ENCODE measurements at regions not wholly inside any gene's neighbourhood (a gene's known extent, or its start where the extent isn't known, plus 50 kb on each side); places are given as distances from the start of the nearest gene placed in this dataset.

- DNase-seq = no peak
Measured at GRCh38 chr10:118537623-118538022, 57.8 kb downstream of the PRLHR start.

- no peak for DNase-seq
Measured at GRCh38 chr10:118534136-118534535, 61.3 kb downstream of the PRLHR start.

GRCh38 chr10:118531105-118531852, 64.2 kb downstream of the PRLHR start:
- DNase-seq = peak; percentile 1 to 56

GRCh38 chr10:118528426-118528825, 67.0 kb downstream of the PRLHR start:
- no peak for DNase-seq

GRCh38 chr10:118523775-118524174, 71.7 kb downstream of the PRLHR start:
- DNase-seq = no peak

GRCh38 chr10:118522791-118523498, 72.5 kb downstream of the PRLHR start:
- no peak for DNase-seq

- DNase-seq = no peak
Measured at GRCh38 chr10:118521415-118522117, 73.9 kb downstream of the PRLHR start.

GRCh38 chr10:118520116-118520742, 75.2 kb downstream of the PRLHR start:
- DNase-seq = no peak

GRCh38 chr10:118518095-118518494, 77.4 kb downstream of the PRLHR start:
- no peak for DNase-seq

- DNase-seq = no peak
Measured at GRCh38 chr10:118516716-118517115, 78.7 kb downstream of the PRLHR start.

GRCh38 chr10:118513174-118513573, 82.3 kb downstream of the PRLHR start:
- no peak for DNase-seq

GRCh38 chr10:118511711-118512110, 83.7 kb downstream of the PRLHR start:
- no peak for DNase-seq

GRCh38 chr10:118508863-118509262, 86.6 kb downstream of the PRLHR start:
- DNase-seq = no peak

GRCh38 chr10:118508355-118508754, 87.1 kb downstream of the PRLHR start:
- DNase-seq = no peak

- no peak for DNase-seq
Measured at GRCh38 chr10:118506671-118507590, 88.5 kb downstream of the PRLHR start.

GRCh38 chr10:118505363-118505762, 90.1 kb downstream of the PRLHR start:
- DNase-seq = no peak

GRCh38 chr10:118504467-118505205, 90.8 kb downstream of the PRLHR start:
- DNase-seq = no peak

- DNase-seq = no peak
Measured at GRCh38 chr10:118504044-118504443, 91.4 kb downstream of the PRLHR start.

- DNase-seq = no peak
Measured at GRCh38 chr10:118503192-118503591, 92.3 kb downstream of the PRLHR start.

GRCh38 chr10:118501637-118502440, 93.6 kb downstream of the PRLHR start:
- no peak for DNase-seq

GRCh38 chr10:118501171-118501570, 94.3 kb downstream of the PRLHR start:
- no peak for DNase-seq

All from CD4-positive, alpha-beta T cell treated with Interferon alpha-2 for 1 hour (primary cell).